Type B pancreatic cell (in vitro differentiated cells): ENCODE measurements at regions not wholly inside any gene's neighbourhood (a gene's known extent, or its start where the extent isn't known, plus 50 kb on each side); places are given as distances from the start of the nearest gene placed in this dataset.
"Not testable (repeated sequence)": the region's sequence is repeated elsewhere in the genome, so short reads cannot be mapped to it uniquely, and the experiment has no call there.

Experiments used
- DNase-seq: peaks from one replicate; pipeline ENCODE4 v3.0.0; 2021; ENCODE audit warnings: mixed read lengths; ENCODE audit not compliant: unreplicated experiment; ENCODE audit errors: extremely low spot score
- H3K27ac Mint-ChIP-seq: 2 replicates; pipeline ENCODE4 v1.8.0; 2021; ENCODE audit warnings: mild to moderate bottlenecking, mixed read lengths
- H3K27me3 Mint-ChIP-seq: 2 replicates; pipeline ENCODE4 v1.8.0; 2021; ENCODE audit warnings: mixed read lengths
- H3K36me3 Mint-ChIP-seq: 2 replicates; pipeline ENCODE4 v1.8.0; 2021; ENCODE audit warnings: mixed read lengths
- H3K4me1 Mint-ChIP-seq: one replicate; pipeline ENCODE4 v1.8.0; 2021; ENCODE audit warnings: mixed read lengths; ENCODE audit not compliant: unreplicated experiment
- H3K4me3 Mint-ChIP-seq: 2 replicates; pipeline ENCODE4 v1.8.0; 2021; ENCODE audit warnings: mild to moderate bottlenecking, mixed read lengths
- H3K9me3 Mint-ChIP-seq: 2 replicates; pipeline ENCODE4 v1.8.0; 2021; ENCODE audit warnings: mixed read lengths
- CTCF ChIP-seq: fragments of 200-600 bp; sonication (generic); conservative IDR thresholded peaks from 2 replicates; pipeline ENCODE4 v1.5.0; 2021; ENCODE audit warnings: antibody characterized with exemption, mild to moderate bottlenecking

DNA sequence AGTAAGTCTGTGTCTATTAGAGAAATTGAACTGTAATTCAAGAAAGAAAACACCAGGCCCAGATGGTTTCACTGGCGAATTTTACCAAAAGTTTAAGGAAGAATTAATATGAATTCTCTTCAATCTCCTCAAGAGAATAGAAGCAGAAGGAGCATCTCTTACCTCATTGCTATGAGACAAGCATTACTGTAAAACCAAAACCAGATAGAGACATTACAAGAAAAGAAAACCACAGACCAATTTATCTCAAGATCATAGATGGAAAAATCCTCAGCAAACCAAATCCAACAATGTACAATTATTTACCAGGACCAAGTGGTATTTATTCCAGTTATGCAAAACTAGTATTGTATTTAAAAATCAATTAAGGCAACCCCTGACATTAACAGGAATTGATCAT is 160.6 kb downstream of the LIPI start:
- TF ChIP-seq CTCF = no peak
- Mint-ChIP-seq H3K4me1 (no peaks in the 10 kb centered on the region), H3K27me3 (no peaks in the 10 kb centered on the region), H3K4me3 (no peak overlapping the region), H3K36me3 (no peaks in the 10 kb centered on the region), H3K9me3 (peaks cover 13% of the 10 kb centered on the region), H3K27ac (no peak overlapping the region)
- no peak for DNase-seq

DNA sequence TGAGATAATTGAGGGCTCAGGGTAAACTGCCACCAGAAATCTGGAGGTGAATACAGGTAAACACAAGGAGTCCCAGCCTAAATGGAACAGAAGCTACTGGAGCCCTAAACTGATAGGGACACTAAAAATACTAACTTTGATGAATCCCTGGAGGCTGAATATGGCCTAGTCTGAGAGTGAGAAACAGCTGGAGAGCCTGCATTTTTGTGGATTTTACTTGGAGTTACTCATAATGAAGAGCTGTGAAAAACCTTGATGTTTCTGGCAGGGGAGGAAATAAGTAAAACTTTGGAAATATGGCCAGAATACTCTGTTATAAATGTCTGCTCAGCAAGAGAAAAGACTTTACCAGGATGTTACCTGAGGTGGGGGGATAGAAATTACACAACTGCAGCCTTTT is 164.4 kb downstream of the LIPI start:
- Mint-ChIP-seq H3K27me3 (no peaks in the 10 kb centered on the region), H3K4me3 (no peak overlapping the region), H3K36me3 (no peaks in the 10 kb centered on the region), H3K27ac (no peak overlapping the region), H3K9me3 (peaks cover 7% of the 10 kb centered on the region), H3K4me1 (no peaks in the 10 kb centered on the region)
- no peak for DNase-seq
- TF ChIP-seq CTCF = no peak

DNA sequence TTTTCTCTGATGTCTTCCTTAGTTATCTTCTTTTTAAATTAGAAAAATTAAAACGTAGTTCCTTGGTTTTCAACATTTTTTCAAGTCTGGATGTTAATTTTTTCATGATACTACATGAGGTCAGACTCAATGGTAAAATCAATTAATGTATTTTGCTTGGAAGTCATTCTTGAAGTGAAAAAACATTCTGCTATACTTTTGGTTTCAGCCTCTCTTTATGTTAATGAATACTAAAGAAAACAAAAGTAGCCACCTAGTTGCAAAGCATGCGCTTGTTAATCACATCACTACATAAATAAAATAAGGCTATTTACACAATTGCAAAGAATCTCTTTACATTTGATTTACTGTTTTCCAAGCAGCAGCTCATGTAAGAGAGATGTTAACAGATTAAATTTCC is 170.4 kb downstream of the LIPI start:
- Mint-ChIP-seq H3K27me3 (no peaks in the 10 kb centered on the region), H3K36me3 (peaks cover 10% of the 10 kb centered on the region), H3K4me1 (no peaks in the 10 kb centered on the region), H3K4me3 (no peak overlapping the region), H3K9me3 (peaks cover 4% of the 10 kb centered on the region), H3K27ac (no peak overlapping the region)
- DNase-seq = no peak
- no peak for TF ChIP-seq CTCF

- not testable (repeated sequence) for H3K27me3 Mint-ChIP-seq, H3K36me3 Mint-ChIP-seq, H3K4me1 Mint-ChIP-seq, H3K9me3 Mint-ChIP-seq, DNase-seq, H3K27ac Mint-ChIP-seq
- H3K4me3 Mint-ChIP-seq = peak overlapping the region; percentile 93
Measured at GRCh38 chr21:14028619-14029018, 182.1 kb downstream of the LIPI start.

DNA sequence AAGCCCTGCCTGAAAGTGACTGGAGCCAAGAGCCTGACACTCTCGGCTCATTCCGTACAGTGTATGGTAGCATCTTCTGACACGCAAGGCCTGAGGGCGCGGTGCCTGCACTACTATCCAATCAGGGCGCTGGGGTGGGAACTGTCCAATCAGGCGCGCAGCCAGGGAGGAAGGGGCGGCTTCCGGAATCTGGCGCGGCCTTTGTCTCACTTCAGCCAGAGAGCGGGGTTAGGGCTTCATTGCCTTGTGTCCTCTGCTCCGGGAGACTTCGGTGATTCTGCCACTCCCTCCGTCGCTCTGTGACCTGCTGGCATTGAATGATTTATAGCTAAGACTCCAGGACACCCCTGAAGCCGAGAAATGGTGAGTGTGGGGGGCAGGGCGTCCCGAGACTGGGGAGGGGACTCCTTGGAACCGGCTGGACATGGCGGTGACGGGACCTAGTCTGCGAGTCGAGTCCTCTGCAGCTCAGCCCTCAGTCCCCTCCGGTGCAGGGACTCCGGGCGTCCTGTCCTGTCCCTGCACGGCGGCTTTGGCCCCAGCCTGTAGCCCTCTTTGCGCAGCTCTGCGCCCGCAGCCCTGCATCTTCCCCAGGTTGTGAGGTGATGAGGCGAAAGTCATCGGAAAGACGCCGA is 183.4 kb downstream of the LIPI start:
- DNase-seq = peak; percentile 79
- Mint-ChIP-seq H3K4me3 (peak overlapping the region; percentile 93), H3K27ac (peak overlapping the region; percentile 90)
- H3K9me3 Mint-ChIP-seq, H3K36me3 Mint-ChIP-seq, H3K4me1 Mint-ChIP-seq, H3K27me3 Mint-ChIP-seq: not testable (repeated sequence)

DNA sequence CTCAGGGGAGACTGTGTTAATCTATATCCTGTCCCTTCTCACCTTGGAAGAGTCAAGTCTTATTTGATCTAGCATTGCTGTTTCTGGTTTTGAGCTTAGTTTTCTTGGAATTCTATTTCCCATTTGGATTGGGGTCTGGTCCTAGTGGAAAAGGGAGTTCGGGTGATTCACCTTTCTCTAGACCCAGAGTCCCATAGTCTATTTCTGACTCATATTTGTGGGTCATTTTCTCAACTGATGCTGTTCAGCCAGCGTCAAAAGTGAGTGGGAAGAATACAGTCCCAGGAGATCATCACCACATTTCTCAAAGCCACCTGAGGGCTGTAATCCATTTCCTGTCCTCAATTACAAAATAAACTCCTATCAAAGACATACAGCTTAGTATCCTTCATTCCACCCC is 190.6 kb downstream of the LIPI start:
- not testable (repeated sequence) for H3K27me3 Mint-ChIP-seq, H3K27ac Mint-ChIP-seq, DNase-seq, H3K36me3 Mint-ChIP-seq, H3K4me3 Mint-ChIP-seq, H3K9me3 Mint-ChIP-seq, H3K4me1 Mint-ChIP-seq

DNA sequence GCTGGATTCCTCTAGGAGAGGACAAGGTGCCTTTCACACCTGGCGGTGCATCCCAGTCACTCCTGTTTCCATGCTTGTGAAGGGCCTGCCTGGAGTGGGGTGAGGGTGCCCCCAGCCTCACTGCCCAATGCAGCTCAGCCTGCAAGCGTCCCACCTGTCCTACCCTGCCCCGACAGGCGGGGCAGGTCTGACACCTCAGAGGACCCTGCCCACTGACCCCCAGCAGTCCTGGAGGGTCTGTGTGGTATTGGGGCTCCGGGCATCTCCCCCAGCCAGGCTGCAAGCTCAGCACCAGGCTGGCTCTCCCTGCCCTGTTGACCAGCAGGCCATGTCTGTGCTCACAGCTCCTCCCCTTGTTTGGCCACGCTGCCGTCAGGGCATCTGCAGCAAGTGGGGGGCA is 194.9 kb downstream of the LIPI start:
- DNase-seq, H3K27ac Mint-ChIP-seq, H3K4me3 Mint-ChIP-seq, H3K36me3 Mint-ChIP-seq, H3K27me3 Mint-ChIP-seq, H3K4me1 Mint-ChIP-seq, H3K9me3 Mint-ChIP-seq: not testable (repeated sequence)

GRCh38 chr21:14013623-14014498 is 196.9 kb downstream of the LIPI start:
- not testable (repeated sequence) for DNase-seq, H3K4me3 Mint-ChIP-seq, H3K9me3 Mint-ChIP-seq, H3K27me3 Mint-ChIP-seq, H3K27ac Mint-ChIP-seq, H3K36me3 Mint-ChIP-seq, H3K4me1 Mint-ChIP-seq
